ENCODE measurements at regions not wholly inside any gene's neighbourhood (a gene's known extent, or its start where the extent isn't known, plus 50 kb on each side); places are given as distances from the start of the nearest gene placed in this dataset.

- no peak for TF ChIP-seq CTCF (IDR thresholded peaks at IDR 0.05; ENCODE audit: low read depth, low read length)
- no peak for TF ChIP-seq EZH2phosphoT487 (IDR thresholded peaks at IDR 0.05; ENCODE audit: low read depth)
Observed at GRCh38 chr13:85653681-85654080, 145.5 kb downstream of the SLITRK6 start.
